ENCODE measurements at regions not wholly inside any gene's neighbourhood (a gene's known extent, or its start where the extent isn't known, plus 50 kb on each side); places are given as distances from the start of the nearest gene placed in this dataset.
"Not testable (repeated sequence)": the region's sequence is repeated elsewhere in the genome, so short reads cannot be mapped to it uniquely, and the experiment has no call there.

- H3K9me3 ChIP-seq (ENCODE audit: control insufficient read depth in 2 of 3, insufficient read depth in 1 of 3, low read length in 3 of 3), result no peaks in the 10 kb centered on the region
- peak in 1 of 5 donors; percentile 67 for DNase-seq
- H3K4me1 ChIP-seq (ENCODE audit: control insufficient read depth in 2 of 3, insufficient read depth in 2 of 3, low read depth in 1 of 3, low read length in 3 of 3), result no peaks in the 10 kb centered on the region
- FAIRE-seq, result no peak
- H3K27me3 ChIP-seq (ENCODE audit: control insufficient read depth, insufficient read depth, low read length), result no peaks in the 10 kb centered on the region
- H3K9ac ChIP-seq (ENCODE audit: low read length in 3 of 3), result no peak overlapping the region
- no peak overlapping the region for H3K27ac ChIP-seq (ENCODE audit: low read depth in 2 of 2, low read length in 2 of 2)
- no peaks in the 10 kb centered on the region for H3K36me3 ChIP-seq (ENCODE audit: control insufficient read depth in 2 of 3, insufficient read depth in 3 of 3, low read length in 3 of 3)
- no peak for TF ChIP-seq CTCF (IDR thresholded peaks at IDR 0.05; ENCODE audit: borderline replicate concordance, extremely low read depth, insufficient read depth)
- H3K4me3 ChIP-seq (ENCODE audit: low read length in 3 of 3), result no peak overlapping the region
- intact Hi-C loops (cut with DNase I), result no loop called here
These were observed 626.7 kb upstream of the DEFB115 start for GRCh38 chr20:30630761-30631160.

- intact Hi-C loops (cut with DNase I); H3K4me1 ChIP-seq (ENCODE audit: control insufficient read depth in 2 of 3, insufficient read depth in 2 of 3, low read depth in 1 of 3, low read length in 3 of 3); H3K36me3 ChIP-seq (ENCODE audit: control insufficient read depth in 2 of 3, insufficient read depth in 3 of 3, low read length in 3 of 3); H3K27me3 ChIP-seq (ENCODE audit: control insufficient read depth, insufficient read depth, low read length); H3K4me3 ChIP-seq (ENCODE audit: low read length in 3 of 3); H3K9ac ChIP-seq (ENCODE audit: low read length in 3 of 3); H3K9me3 ChIP-seq (ENCODE audit: control insufficient read depth in 2 of 3, insufficient read depth in 1 of 3, low read length in 3 of 3); H3K27ac ChIP-seq (ENCODE audit: low read depth in 2 of 2, low read length in 2 of 2); FAIRE-seq: not testable (repeated sequence)
- DNase-seq, result peak in 1 of 5 donors; percentile 69
These were observed 626.1 kb upstream of the DEFB115 start for GRCh38 chr20:30631261-30631789.

GRCh38 chr20:30632773-30633172 is 624.7 kb upstream of the DEFB115 start:
- not testable (repeated sequence) for FAIRE-seq

GRCh38 chr20:30641522-30641921 is 615.9 kb upstream of the DEFB115 start:
- H3K4me1 ChIP-seq (ENCODE audit: control insufficient read depth in 2 of 3, insufficient read depth in 2 of 3, low read depth in 1 of 3, low read length in 3 of 3); intact Hi-C loops (cut with DNase I); FAIRE-seq; H3K27me3 ChIP-seq (ENCODE audit: control insufficient read depth, insufficient read depth, low read length); H3K4me3 ChIP-seq (ENCODE audit: low read length in 3 of 3); H3K9me3 ChIP-seq (ENCODE audit: control insufficient read depth in 2 of 3, insufficient read depth in 1 of 3, low read length in 3 of 3); DNase-seq; H3K36me3 ChIP-seq (ENCODE audit: control insufficient read depth in 2 of 3, insufficient read depth in 3 of 3, low read length in 3 of 3); H3K27ac ChIP-seq (ENCODE audit: low read depth in 2 of 2, low read length in 2 of 2); H3K9ac ChIP-seq (ENCODE audit: low read length in 3 of 3): not testable (repeated sequence)

More at GRCh38 chr20:30632773-30633172, 624.7 kb upstream of the DEFB115 start:
- H3K27me3 ChIP-seq (ENCODE audit: control insufficient read depth, insufficient read depth, low read length); H3K4me3 ChIP-seq (ENCODE audit: low read length in 3 of 3); H3K36me3 ChIP-seq (ENCODE audit: control insufficient read depth in 2 of 3, insufficient read depth in 3 of 3, low read length in 3 of 3); H3K9me3 ChIP-seq (ENCODE audit: control insufficient read depth in 2 of 3, insufficient read depth in 1 of 3, low read length in 3 of 3); H3K4me1 ChIP-seq (ENCODE audit: control insufficient read depth in 2 of 3, insufficient read depth in 2 of 3, low read depth in 1 of 3, low read length in 3 of 3); intact Hi-C loops (cut with DNase I); DNase-seq; H3K9ac ChIP-seq (ENCODE audit: low read length in 3 of 3); H3K27ac ChIP-seq (ENCODE audit: low read depth in 2 of 2, low read length in 2 of 2): not testable (repeated sequence)

GRCh38 chr20:30660982-30661381 is 596.5 kb upstream of the DEFB115 start:
- FAIRE-seq; DNase-seq; H3K9ac ChIP-seq (ENCODE audit: low read length in 3 of 3): not testable (repeated sequence)

GRCh38 chr20:30668418-30668817 is 589.0 kb upstream of the DEFB115 start:
- FAIRE-seq; intact Hi-C loops (cut with DNase I); H3K4me3 ChIP-seq (ENCODE audit: low read length in 3 of 3): not testable (repeated sequence)

More at GRCh38 chr20:30660982-30661381, 596.5 kb upstream of the DEFB115 start:
- H3K4me3 ChIP-seq (ENCODE audit: low read length in 3 of 3); H3K27me3 ChIP-seq (ENCODE audit: control insufficient read depth, insufficient read depth, low read length); H3K4me1 ChIP-seq (ENCODE audit: control insufficient read depth in 2 of 3, insufficient read depth in 2 of 3, low read depth in 1 of 3, low read length in 3 of 3); H3K27ac ChIP-seq (ENCODE audit: low read depth in 2 of 2, low read length in 2 of 2); H3K36me3 ChIP-seq (ENCODE audit: control insufficient read depth in 2 of 3, insufficient read depth in 3 of 3, low read length in 3 of 3); H3K9me3 ChIP-seq (ENCODE audit: control insufficient read depth in 2 of 3, insufficient read depth in 1 of 3, low read length in 3 of 3); intact Hi-C loops (cut with DNase I): not testable (repeated sequence)

GRCh38 chr20:30669330-30670029 is 588.0 kb upstream of the DEFB115 start:
- H3K4me1 ChIP-seq (ENCODE audit: control insufficient read depth in 2 of 3, insufficient read depth in 2 of 3, low read depth in 1 of 3, low read length in 3 of 3); H3K27me3 ChIP-seq (ENCODE audit: control insufficient read depth, insufficient read depth, low read length); H3K9me3 ChIP-seq (ENCODE audit: control insufficient read depth in 2 of 3, insufficient read depth in 1 of 3, low read length in 3 of 3); H3K9ac ChIP-seq (ENCODE audit: low read length in 3 of 3); H3K27ac ChIP-seq (ENCODE audit: low read depth in 2 of 2, low read length in 2 of 2); FAIRE-seq; H3K4me3 ChIP-seq (ENCODE audit: low read length in 3 of 3); H3K36me3 ChIP-seq (ENCODE audit: control insufficient read depth in 2 of 3, insufficient read depth in 3 of 3, low read length in 3 of 3); intact Hi-C loops (cut with DNase I); DNase-seq: not testable (repeated sequence)

More at GRCh38 chr20:30668418-30668817, 589.0 kb upstream of the DEFB115 start:
- not testable (repeated sequence) for H3K27ac ChIP-seq (ENCODE audit: low read depth in 2 of 2, low read length in 2 of 2); DNase-seq; H3K9ac ChIP-seq (ENCODE audit: low read length in 3 of 3); H3K27me3 ChIP-seq (ENCODE audit: control insufficient read depth, insufficient read depth, low read length); H3K36me3 ChIP-seq (ENCODE audit: control insufficient read depth in 2 of 3, insufficient read depth in 3 of 3, low read length in 3 of 3); H3K9me3 ChIP-seq (ENCODE audit: control insufficient read depth in 2 of 3, insufficient read depth in 1 of 3, low read length in 3 of 3); H3K4me1 ChIP-seq (ENCODE audit: control insufficient read depth in 2 of 3, insufficient read depth in 2 of 3, low read depth in 1 of 3, low read length in 3 of 3)

All from kidney (tissue), 13 donors.